VCaP (cell line): ENCODE measurements at regions not wholly inside any gene's neighbourhood (a gene's known extent, or its start where the extent isn't known, plus 50 kb on each side); places are given as distances from the start of the nearest gene placed in this dataset.
"Not testable (repeated sequence)": the region's sequence is repeated elsewhere in the genome, so short reads cannot be mapped to it uniquely, and the experiment has no call there.

Source experiments
- H3K27ac ChIP-seq: fragments of 450-650 bp; 2 replicates; pipeline ENCODE4 v1.5.1; 2017
- TF ChIP-seq, protein P1 (sequence below): fragments of 450-650 bp; conservative IDR thresholded peaks from 2 replicates; pipeline ENCODE4 v1.5.1; 2017; ENCODE audit warnings: mild to moderate bottlenecking, moderate library complexity

DNA sequence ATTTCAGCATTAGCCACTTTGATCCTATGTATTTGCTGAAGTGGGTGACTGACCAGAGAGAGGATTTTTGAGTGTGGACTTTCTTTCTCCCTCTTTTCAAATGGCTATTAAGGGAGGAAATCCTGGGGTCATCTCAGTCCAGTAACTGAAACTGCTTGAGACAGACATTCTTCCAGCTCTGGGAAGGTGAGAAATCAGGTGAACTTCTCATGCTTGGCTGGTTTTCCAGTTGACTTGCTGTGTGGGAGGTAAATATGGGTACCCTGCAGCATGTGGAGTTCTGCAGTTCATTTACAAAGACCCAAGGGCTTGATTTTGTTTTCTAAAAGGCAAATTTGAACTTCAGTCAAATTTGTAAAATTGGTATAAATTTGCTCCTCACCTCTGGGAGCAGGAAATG lies 461.1 kb upstream of the TBL1XR1 start:
- H3K27ac ChIP-seq: no peak overlapping the region
- TF ChIP-seq, protein P1, sequence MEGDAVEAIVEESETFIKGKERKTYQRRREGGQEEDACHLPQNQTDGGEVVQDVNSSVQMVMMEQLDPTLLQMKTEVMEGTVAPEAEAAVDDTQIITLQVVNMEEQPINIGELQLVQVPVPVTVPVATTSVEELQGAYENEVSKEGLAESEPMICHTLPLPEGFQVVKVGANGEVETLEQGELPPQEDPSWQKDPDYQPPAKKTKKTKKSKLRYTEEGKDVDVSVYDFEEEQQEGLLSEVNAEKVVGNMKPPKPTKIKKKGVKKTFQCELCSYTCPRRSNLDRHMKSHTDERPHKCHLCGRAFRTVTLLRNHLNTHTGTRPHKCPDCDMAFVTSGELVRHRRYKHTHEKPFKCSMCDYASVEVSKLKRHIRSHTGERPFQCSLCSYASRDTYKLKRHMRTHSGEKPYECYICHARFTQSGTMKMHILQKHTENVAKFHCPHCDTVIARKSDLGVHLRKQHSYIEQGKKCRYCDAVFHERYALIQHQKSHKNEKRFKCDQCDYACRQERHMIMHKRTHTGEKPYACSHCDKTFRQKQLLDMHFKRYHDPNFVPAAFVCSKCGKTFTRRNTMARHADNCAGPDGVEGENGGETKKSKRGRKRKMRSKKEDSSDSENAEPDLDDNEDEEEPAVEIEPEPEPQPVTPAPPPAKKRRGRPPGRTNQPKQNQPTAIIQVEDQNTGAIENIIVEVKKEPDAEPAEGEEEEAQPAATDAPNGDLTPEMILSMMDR: no peak

DNA sequence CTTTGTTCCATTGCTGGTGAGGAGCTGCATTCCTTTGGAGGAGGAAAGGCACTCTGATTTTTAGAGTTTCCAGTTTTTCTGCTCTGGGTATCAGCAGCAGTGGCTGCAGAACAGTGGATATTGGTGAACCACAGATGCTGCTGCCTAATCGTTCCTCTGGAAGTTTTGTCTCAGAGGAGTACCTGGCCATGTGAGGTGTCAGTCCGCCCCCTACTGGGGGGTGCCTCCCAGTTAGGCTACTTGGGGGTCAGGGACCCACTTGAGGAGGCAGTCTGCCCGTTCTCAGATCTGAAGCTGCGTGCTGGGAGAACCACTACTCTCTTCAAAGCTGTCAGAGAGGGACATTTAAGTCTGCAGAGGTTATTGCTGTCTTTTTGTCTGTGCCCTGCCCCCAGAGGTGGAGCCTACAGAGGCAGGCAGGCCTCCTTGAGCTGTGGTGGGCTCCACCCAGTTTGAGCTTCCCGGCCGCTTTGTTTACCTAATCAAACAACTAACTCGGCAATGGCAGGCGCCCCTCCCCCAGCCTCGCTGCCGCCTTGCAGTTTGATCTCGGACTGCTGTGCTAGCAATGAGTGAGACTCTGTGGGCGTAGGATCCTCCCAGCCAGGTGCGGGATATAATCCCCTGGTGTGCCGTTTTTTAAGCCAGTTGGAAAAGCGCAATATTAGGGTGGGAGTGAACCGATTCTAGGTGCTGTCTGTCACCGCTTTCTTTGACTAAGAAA lies 467.3 kb upstream of the TBL1XR1 start:
- H3K27ac ChIP-seq: not testable (repeated sequence)

DNA sequence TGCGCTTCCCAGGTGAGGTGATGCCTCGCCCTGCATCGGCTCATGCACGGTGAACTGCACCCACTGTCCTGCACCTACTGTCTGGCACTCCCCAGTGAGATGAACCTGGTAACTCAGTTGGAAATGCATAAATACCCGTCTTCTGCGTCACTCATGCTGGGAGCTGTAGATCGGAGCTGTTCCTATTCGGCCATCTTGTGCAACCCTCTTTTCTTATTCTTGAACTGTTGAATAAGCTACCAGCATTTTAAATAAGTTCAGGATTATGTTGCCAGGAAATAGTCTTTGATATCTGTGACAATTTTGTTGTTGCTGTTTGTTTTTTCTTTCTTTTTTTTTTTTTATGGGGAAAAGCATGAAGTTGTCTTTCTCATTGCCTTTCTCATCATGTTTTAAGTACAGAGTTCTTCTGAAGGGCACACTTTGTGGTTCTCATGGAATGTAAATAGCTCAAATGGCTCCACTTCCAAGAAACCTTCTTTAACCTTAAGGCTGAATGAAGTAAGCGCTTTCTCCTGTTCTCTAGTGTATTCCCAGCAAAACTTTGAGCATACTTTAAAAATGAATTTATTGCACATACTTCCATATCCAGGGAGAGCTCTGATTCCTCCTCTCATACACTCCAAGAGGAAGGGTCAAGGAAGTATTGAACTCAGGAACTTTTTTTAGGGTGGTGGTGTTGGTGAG lies 468.0 kb upstream of the TBL1XR1 start:
- TF ChIP-seq, protein P1: no peak
- H3K27ac ChIP-seq: no peak overlapping the region

DNA sequence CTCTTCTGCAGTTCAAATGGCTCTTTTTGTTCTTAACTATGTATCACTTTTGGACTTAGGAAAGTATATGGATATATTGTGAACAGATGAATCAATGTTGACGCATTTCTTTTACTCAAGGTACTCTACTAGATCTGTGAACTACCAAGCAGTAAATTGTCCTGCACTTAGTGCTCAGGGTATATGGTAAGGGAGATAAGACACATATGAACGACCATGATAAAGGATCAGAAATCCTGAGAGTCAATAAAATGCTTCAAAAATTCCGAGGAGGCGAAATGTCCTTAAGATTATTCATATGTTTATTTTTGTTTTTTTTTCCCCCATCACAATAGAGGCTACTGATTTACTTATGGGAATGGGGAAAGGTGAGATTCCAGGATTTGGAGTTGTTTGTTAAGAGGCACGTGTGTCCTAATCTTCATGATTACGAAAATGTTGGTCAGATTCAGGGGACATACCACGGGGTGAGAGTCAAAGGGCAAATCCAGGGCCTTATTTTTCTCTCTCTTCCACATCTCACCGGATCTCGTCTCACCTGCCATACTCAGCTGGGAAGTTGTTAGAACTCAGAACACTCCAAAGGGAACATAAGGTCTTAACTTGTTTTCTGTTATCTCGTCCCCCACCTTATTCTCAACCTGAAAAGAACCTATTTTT lies 475.1 kb upstream of the TBL1XR1 start:
- TF ChIP-seq, protein P1: no peak
- no peak overlapping the region for H3K27ac ChIP-seq

DNA sequence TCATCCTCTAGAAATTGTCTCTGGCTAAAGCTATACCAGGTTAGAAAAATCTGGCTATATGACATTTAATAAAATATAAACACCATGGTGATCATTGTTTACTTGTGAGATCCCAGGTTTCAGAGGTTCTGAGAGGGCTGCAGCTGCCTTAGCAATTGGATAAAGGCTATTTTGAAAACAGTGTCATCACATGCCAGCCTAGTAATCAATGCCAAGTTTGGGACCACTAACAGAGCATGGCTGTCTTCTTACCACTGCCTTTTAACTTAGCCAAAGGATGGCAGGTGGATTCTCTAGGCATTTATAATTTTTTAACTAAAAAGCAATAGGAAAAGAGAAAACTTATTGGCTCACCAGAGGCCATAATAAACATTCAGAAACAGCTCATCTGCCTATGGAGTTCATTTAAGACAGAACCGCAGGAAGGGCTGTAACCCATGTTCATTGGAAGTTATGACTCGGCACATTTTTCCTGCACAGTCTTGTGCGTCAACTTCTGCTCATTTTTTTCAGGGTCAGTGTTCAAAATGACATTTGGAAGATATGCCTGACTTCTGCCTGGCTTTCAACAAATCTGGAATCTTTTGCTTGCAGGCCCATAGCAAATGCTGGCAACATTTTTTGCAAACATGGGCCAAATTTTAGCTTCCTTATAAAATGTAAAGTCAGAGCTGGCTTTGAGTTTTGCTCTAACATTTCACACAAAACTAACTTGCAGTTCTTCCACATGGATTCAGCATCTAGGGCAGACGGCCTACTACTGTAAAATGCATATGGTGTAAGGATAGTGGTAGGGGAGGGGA lies 476.0 kb upstream of the TBL1XR1 start:
- TF ChIP-seq, protein P1: no peak
- no peak overlapping the region for H3K27ac ChIP-seq

DNA sequence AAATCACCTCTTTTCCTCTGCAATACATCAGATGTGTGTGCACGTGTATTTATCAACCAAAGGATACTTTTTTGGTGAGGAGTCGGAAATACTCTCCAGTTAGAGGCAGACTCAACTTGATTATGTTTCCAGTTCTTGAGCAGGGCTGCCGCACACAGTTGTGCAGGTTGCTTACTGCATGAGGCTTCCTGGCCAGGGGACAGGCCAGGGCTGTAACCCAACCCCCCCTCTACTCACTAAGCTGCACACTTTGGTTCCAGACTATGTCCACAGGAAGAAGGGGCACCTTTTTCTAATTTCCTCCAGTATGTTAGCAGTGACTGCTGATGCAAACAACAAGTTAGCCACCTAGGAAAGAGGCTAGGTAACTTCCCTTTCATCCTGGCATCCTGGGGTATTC lies 476.9 kb upstream of the TBL1XR1 start:
- TF ChIP-seq, protein P1: no peak
- no peak overlapping the region for H3K27ac ChIP-seq

DNA sequence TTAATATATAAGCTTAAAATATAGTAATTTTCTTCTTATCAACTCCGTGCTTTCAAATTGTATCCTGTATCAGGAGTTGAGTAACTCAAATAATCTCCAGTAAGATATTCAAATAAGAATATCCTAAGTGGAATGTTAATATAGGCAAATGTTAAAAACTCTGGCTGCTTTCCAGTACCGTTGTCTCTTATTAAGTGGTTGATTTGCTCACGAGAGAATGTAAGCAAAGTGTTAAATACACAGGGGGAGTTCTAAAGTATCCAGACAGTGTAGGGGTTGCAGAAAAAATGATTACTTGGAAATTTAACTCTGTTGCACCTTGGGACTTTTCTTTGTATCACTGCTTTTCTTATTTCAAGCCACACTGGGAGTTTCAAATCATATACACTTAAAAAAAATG lies 478.9 kb upstream of the TBL1XR1 start:
- H3K27ac ChIP-seq: no peak overlapping the region
- TF ChIP-seq, protein P1: no peak
